ENCODE measurements at regions not wholly inside any gene's neighbourhood (a gene's known extent, or its start where the extent isn't known, plus 50 kb on each side); places are given as distances from the start of the nearest gene placed in this dataset.

- Histone ChIP-seq H3K4me3 (no peak overlapping the region), H3K4me2 (no peak overlapping the region), H3K9me3 (no peaks in the 10 kb centered on the region), H3K4me1 (peaks cover 9% of the 10 kb centered on the region; the same call in 2 of the 3 replicates), H3K27ac (peak overlapping the region; percentile 47 to 48; a peak in 3 of 6 replicates)
- POLR2A ChIA-PET, result interaction anchor here (0.5 to 0.6 kb wide), 2 partner anchors 61 to 318 kb away, joined by 3 read pairs; no protein-coding TSS in a partner anchor
- 73% methylated on average over 4 of the region's 4 CpGs for WGBS (ENCODE audit: missing lambda C conversion rate)
- CTCF ChIA-PET, result interaction anchor here (1.0 to 1.8 kb wide), 5 partner anchors 18 to 499 kb away, joined by 3 to 6 read pairs (median 4); no protein-coding TSS in a partner anchor
- TF ChIP-seq CEBPB (IDR thresholded peaks at IDR 0.05) (no peak), RARB (CRISPR knock-in tag; IDR thresholded peaks at IDR 0.05) (no peak), MYC (IDR thresholded peaks at IDR 0.05; ENCODE audit: borderline replicate concordance, low read length) (no peak), HMGXB4 (CRISPR knock-in tag; IDR thresholded peaks at IDR 0.05; ENCODE audit: borderline replicate concordance) (no peak), HOXB5 (CRISPR knock-in tag; IDR thresholded peaks at IDR 0.05) (no peak), POLR2AphosphoS2 (conservative IDR thresholded peaks at IDR 0.05; ENCODE audit: low read length) (no peak), JUN (IDR thresholded peaks at IDR 0.05) (no peak), GATA3 (IDR thresholded peaks at IDR 0.05; ENCODE audit: borderline replicate concordance) (no peak), TP53 (CRISPR knock-in tag; IDR thresholded peaks at IDR 0.05) (no peak), USF2 (IDR thresholded peaks at IDR 0.05) (no peak)
- DNase-seq (ENCODE audit: low read depth in 1 of 2, low spot score in 1 of 2) (no peak), FAIRE-seq (no peak), ATAC-seq (no peak)
Observed at GRCh38 chr6:134622382-134623173, 304.7 kb upstream of the SGK1 start.

GRCh38 chr6:134621858-134622257 lies 303.9 kb upstream of the SGK1 start:
- CTCF ChIA-PET, result interaction anchor here (1.0 to 1.8 kb wide), 4 partner anchors 19 to 498 kb away, joined by 3 to 6 read pairs (median 4); no protein-coding TSS in a partner anchor

More at GRCh38 chr6:134621858-134622257, 303.9 kb upstream of the SGK1 start:
- Histone ChIP-seq H3K4me1 (peaks cover 9% of the 10 kb centered on the region; the same call in 2 of the 3 replicates), H3K4me2 (no peak overlapping the region), H3K4me3 (no peak overlapping the region), H3K9me3 (no peaks in the 10 kb centered on the region), H3K27ac (peak overlapping the region; percentile 33 to 47; a peak in 2 of 6 replicates)
- POLR2A ChIA-PET, result interaction anchor here (0.5 kb wide), 1 partner anchor 61 kb away, joined by 3 read pairs; no protein-coding TSS in a partner anchor
- no peak for TF ChIP-seq RAD21 (conservative IDR thresholded peaks at IDR 0.05 in 1 of 2, IDR thresholded peaks at IDR 0.05 in 1 of 2)
- no peak for TF ChIP-seq RARB (CRISPR knock-in tag; IDR thresholded peaks at IDR 0.05)
- TF ChIP-seq HMGXB4 (CRISPR knock-in tag; IDR thresholded peaks at IDR 0.05; ENCODE audit: borderline replicate concordance), result no peak
- no peak for TF ChIP-seq HOXB13 (CRISPR knock-in tag; IDR thresholded peaks at IDR 0.05; ENCODE audit: low read depth)
- TF ChIP-seq POLR2AphosphoS2 (conservative IDR thresholded peaks at IDR 0.05; ENCODE audit: low read length), result no peak
- TF ChIP-seq E2F6 (IDR thresholded peaks at IDR 0.05; ENCODE audit: borderline replicate concordance, low read depth), result no peak
- no peak for TF ChIP-seq BHLHE40 (IDR thresholded peaks at IDR 0.05; ENCODE audit: low read depth, low read length)
- TF ChIP-seq BCL3 (IDR thresholded peaks at IDR 0.05), result no peak
- TF ChIP-seq PHF8 (IDR thresholded peaks at IDR 0.05; ENCODE audit: borderline replicate concordance, low read depth), result no peak
- TF ChIP-seq HES2 (IDR thresholded peaks at IDR 0.05), result no peak
- no peak for TF ChIP-seq SMC3 (IDR thresholded peaks at IDR 0.05)
- TF ChIP-seq HOXA7 (CRISPR knock-in tag; IDR thresholded peaks at IDR 0.05), result no peak
- TF ChIP-seq EHMT2 (IDR thresholded peaks at IDR 0.05; ENCODE audit: low read depth), result no peak
- no peak for TF ChIP-seq JUNB (IDR thresholded peaks at IDR 0.05)
- TF ChIP-seq EP300 (IDR thresholded peaks at IDR 0.05), result no peak
- TF ChIP-seq ZSCAN20 (CRISPR knock-in tag; IDR thresholded peaks at IDR 0.05), result no peak
- TF ChIP-seq USF2 (IDR thresholded peaks at IDR 0.05), result no peak
- TF ChIP-seq MAX (IDR thresholded peaks at IDR 0.05), result no peak
- TF ChIP-seq NPAS2 (CRISPR knock-in tag; IDR thresholded peaks at IDR 0.05; ENCODE audit: borderline replicate concordance), result no peak
- DNase-seq (ENCODE audit: low read depth in 1 of 2, low spot score in 1 of 2), result no peak
- no peak for FAIRE-seq
- ATAC-seq, result no peak
